OCI-LY3 (cell line): ENCODE measurements at regions not wholly inside any gene's neighbourhood (a gene's known extent, or its start where the extent isn't known, plus 50 kb on each side); places are given as distances from the start of the nearest gene placed in this dataset.
"Not testable (repeated sequence)": the region's sequence is repeated elsewhere in the genome, so short reads cannot be mapped to it uniquely, and the experiment has no call there.

Source experiments
- EZH2phosphoT487 ChIP-seq: fragments of 200-600 bp; shearing (Covaris generic); IDR thresholded peaks from 2 replicates; pipeline ENCODE4 v1.6.1; 2018; ENCODE audit warnings: antibody characterized with exemption, mixed run types, low read depth
- TF ChIP-seq, protein P1 (sequence below): fragments of 200-600, 300-600 bp; sonication (generic); IDR thresholded peaks from 2 replicates; pipeline ENCODE4 v1.5.1; 2014; ENCODE audit warnings: antibody characterized with exemption, low read length, low read depth

DNA sequence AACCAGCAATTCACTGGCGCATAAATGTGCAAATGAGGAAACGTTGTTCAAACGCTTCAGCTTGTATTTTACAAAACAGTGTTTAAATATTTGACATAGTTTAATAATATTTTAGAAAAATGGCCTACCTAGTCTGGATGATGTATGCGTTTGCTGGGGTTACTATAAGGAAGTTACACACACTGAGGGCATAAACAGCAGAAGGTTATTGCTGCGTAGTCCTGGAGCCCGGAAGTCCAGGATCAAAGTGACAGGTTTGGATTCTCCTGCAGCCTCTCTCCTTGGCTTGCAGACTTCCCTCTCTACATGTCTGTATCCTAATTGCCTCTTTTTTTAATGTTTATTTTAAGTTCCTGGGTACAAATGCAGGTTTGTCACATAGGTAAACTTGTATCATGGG is 106.0 kb upstream of the PABPC3 start:
- TF ChIP-seq, protein P1, sequence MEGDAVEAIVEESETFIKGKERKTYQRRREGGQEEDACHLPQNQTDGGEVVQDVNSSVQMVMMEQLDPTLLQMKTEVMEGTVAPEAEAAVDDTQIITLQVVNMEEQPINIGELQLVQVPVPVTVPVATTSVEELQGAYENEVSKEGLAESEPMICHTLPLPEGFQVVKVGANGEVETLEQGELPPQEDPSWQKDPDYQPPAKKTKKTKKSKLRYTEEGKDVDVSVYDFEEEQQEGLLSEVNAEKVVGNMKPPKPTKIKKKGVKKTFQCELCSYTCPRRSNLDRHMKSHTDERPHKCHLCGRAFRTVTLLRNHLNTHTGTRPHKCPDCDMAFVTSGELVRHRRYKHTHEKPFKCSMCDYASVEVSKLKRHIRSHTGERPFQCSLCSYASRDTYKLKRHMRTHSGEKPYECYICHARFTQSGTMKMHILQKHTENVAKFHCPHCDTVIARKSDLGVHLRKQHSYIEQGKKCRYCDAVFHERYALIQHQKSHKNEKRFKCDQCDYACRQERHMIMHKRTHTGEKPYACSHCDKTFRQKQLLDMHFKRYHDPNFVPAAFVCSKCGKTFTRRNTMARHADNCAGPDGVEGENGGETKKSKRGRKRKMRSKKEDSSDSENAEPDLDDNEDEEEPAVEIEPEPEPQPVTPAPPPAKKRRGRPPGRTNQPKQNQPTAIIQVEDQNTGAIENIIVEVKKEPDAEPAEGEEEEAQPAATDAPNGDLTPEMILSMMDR: not testable (repeated sequence)
- not testable (repeated sequence) for TF ChIP-seq EZH2phosphoT487
